ENCODE measurements at regions not wholly inside any gene's neighbourhood (a gene's known extent, or its start where the extent isn't known, plus 50 kb on each side); places are given as distances from the start of the nearest gene placed in this dataset.

DNA sequence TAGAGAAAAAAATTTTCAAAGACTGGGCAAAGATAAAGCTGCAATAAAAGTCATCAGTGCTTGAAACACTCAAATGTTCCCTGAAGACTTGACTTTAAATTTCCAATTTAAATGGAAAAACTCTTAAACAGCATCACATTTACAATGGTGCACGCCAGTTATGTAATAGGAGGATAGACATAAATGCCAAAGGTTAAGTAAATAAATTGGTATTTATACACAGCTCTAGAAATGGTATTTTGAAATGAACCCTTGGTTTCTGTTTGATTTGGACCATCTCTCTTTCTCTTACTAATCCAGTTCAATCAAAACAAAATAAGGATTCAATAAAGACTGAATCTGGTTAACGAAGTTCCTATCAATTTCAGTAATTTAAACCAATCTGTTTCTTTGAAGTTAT, 272.6 kb downstream of the GPM6A start:
- Histone ChIP-seq H3K9me3 (ENCODE audit: insufficient read depth, low read depth, low read length) (no peaks in the 10 kb centered on the region), H3K4me1 (ENCODE audit: insufficient read depth, low read length) (no peaks in the 10 kb centered on the region), H3K4me3 (ENCODE audit: low read length) (no peak overlapping the region), H3K27me3 (ENCODE audit: insufficient read depth, low read length) (no peaks in the 10 kb centered on the region), H3K9ac (ENCODE audit: low read depth, low read length) (no peak overlapping the region), H3K36me3 (ENCODE audit: insufficient read depth, low read length) (no peaks in the 10 kb centered on the region), H3K27ac (ENCODE audit: low read depth, low read length) (no peak overlapping the region)
- 88% methylated on average over 1 of the region's 2 CpGs for WGBS

DNA sequence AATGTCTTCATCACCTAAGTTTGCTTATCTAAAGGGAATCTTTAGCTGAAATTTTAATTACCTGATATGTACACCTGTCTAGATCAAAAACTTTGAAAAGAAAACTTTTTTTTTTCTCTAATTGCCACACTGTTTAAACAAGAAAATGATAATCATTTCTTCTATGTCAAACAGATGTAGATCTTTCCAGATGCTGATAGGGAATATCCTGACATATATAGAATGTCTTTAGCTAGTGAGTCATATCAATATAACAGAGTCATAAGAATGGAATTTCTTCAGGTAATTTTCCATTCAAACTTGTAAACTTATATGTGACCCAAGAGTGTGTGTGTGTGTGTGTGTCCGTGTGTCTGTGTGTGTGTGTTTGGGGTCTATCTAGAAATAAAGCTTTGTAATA, 271.9 kb downstream of the GPM6A start:
- Histone ChIP-seq H3K27me3 (ENCODE audit: insufficient read depth, low read length) (no peaks in the 10 kb centered on the region), H3K4me3 (ENCODE audit: low read length) (no peak overlapping the region), H3K9me3 (ENCODE audit: insufficient read depth, low read depth, low read length) (no peaks in the 10 kb centered on the region), H3K9ac (ENCODE audit: low read depth, low read length) (no peak overlapping the region), H3K4me1 (ENCODE audit: insufficient read depth, low read length) (no peaks in the 10 kb centered on the region), H3K27ac (ENCODE audit: low read depth, low read length) (no peak overlapping the region), H3K36me3 (ENCODE audit: insufficient read depth, low read length) (no peaks in the 10 kb centered on the region)
- WGBS, result no CpG with 5 or more reads among the region's 1 CpG

DNA sequence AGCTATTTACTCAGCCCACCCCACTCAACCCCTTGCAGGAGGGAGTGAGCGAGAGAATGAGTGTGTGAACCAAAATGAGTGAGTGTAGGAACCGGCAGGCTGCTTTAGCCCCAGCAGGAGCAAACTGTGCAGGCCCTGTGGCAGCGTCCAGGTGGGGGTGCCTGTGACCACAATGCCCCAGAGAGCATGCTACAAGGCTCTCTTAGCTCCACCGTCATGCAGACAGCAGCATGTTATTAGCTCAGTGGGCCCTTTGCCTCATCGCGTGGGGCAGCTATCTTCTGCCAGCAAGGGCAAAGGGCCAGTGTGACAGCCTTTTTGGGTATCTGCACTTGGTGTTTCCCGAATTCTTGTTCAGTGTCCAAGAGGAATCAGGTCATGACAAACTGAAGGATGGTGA, 271.3 kb downstream of the GPM6A start:
- Histone ChIP-seq H3K4me3 (ENCODE audit: low read length) (no peak overlapping the region), H3K27ac (ENCODE audit: low read depth, low read length) (no peak overlapping the region), H3K4me1 (ENCODE audit: insufficient read depth, low read length) (no peaks in the 10 kb centered on the region), H3K27me3 (ENCODE audit: insufficient read depth, low read length) (no peaks in the 10 kb centered on the region), H3K36me3 (ENCODE audit: insufficient read depth, low read length) (no peaks in the 10 kb centered on the region), H3K9me3 (ENCODE audit: insufficient read depth, low read depth, low read length) (no peaks in the 10 kb centered on the region), H3K9ac (ENCODE audit: low read depth, low read length) (no peak overlapping the region)
- WGBS, result 91% methylated on average over 7 of the region's 7 CpGs

DNA sequence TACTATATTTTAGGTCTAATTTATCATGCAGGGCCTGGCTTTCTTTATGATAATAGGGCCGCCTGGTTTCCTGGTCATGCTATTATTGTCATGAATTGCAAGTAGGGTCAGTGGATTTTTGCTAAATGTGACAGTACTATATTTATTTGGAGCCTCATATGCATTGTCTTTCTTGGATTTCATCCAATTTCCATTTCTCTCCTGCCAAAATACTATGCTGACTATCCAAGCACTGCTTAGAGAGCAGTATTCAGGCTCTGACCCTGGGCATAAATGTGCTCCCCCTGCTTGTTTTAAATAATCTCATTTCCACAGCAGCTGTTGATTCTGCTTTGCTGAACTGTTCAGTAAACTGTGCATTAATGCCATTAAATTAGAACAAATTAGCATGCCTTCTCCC, 269.3 kb downstream of the GPM6A start:
- WGBS, result 95% methylated on average over 1 of the region's 1 CpG

DNA sequence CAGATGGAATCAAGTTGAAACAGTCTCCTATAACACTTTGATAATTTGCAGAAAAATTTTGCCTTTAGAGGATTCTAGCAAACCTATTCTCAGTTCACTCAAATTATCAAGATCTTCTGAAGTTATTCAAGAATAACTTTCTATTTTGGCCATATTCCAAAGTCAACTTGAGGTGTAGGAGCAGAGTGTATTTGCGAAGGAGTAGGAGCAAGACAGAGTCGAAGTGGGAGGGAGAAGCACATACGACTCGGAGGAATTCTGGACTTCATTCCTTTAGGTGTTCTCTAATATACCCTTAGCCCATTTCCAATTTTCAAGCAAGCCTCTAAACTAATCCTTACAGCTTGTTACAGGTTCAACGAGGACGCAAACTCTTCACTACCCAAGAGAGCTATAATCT, 252.9 kb downstream of the GPM6A start:
- no peaks in the 10 kb centered on the region for H3K27me3 ChIP-seq (ENCODE audit: insufficient read depth, low read length)
- H3K4me3 ChIP-seq (ENCODE audit: low read length), result no peak overlapping the region
- H3K4me1 ChIP-seq (ENCODE audit: insufficient read depth, low read length), result peaks cover 3% of the 10 kb centered on the region; the same call in 1 of the 2 replicates
- 92% methylated on average over 6 of the region's 6 CpGs for WGBS
- no peak overlapping the region for H3K9ac ChIP-seq (ENCODE audit: low read depth, low read length)
- H3K9me3 ChIP-seq (ENCODE audit: insufficient read depth, low read depth, low read length), result no peaks in the 10 kb centered on the region
- H3K36me3 ChIP-seq (ENCODE audit: insufficient read depth, low read length), result no peaks in the 10 kb centered on the region
- no peak overlapping the region for H3K27ac ChIP-seq (ENCODE audit: low read depth, low read length)

More for the DNA sequence above, 269.3 kb downstream of the GPM6A start:
- Histone ChIP-seq H3K9ac (ENCODE audit: low read depth, low read length) (no peak overlapping the region), H3K27ac (ENCODE audit: low read depth, low read length) (no peak overlapping the region), H3K4me3 (ENCODE audit: low read length) (no peak overlapping the region), H3K4me1 (ENCODE audit: insufficient read depth, low read length) (no peaks in the 10 kb centered on the region), H3K36me3 (ENCODE audit: insufficient read depth, low read length) (no peaks in the 10 kb centered on the region), H3K27me3 (ENCODE audit: insufficient read depth, low read length) (no peaks in the 10 kb centered on the region), H3K9me3 (ENCODE audit: insufficient read depth, low read depth, low read length) (no peaks in the 10 kb centered on the region)

DNA sequence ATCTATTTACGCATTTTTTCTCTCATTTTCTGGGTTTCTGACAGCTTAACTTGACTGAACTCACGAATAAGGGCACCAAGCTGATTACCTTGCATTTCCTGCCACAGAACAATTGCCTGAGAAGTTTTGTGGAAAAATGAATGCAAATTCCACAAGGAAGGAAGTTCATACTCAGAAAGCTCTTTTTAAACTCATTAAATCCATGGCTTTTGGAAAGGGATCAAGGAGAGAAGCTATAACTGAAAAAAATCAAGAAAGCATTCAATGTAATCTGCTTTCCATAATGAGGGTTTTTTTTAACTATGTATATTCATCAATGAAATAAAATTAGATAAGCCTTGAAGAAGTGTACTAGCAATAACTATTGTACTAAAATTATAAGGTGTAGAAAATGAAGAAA, 252.5 kb downstream of the GPM6A start:
- Histone ChIP-seq H3K9ac (ENCODE audit: low read depth, low read length) (no peak overlapping the region), H3K9me3 (ENCODE audit: insufficient read depth, low read depth, low read length) (no peaks in the 10 kb centered on the region), H3K36me3 (ENCODE audit: insufficient read depth, low read length) (no peaks in the 10 kb centered on the region), H3K4me1 (ENCODE audit: insufficient read depth, low read length) (peaks cover 3% of the 10 kb centered on the region; the same call in 1 of the 2 replicates), H3K27ac (ENCODE audit: low read depth, low read length) (no peak overlapping the region), H3K4me3 (ENCODE audit: low read length) (no peak overlapping the region), H3K27me3 (ENCODE audit: insufficient read depth, low read length) (no peaks in the 10 kb centered on the region)
- 83% methylated on average over 2 of the region's 2 CpGs for WGBS

DNA sequence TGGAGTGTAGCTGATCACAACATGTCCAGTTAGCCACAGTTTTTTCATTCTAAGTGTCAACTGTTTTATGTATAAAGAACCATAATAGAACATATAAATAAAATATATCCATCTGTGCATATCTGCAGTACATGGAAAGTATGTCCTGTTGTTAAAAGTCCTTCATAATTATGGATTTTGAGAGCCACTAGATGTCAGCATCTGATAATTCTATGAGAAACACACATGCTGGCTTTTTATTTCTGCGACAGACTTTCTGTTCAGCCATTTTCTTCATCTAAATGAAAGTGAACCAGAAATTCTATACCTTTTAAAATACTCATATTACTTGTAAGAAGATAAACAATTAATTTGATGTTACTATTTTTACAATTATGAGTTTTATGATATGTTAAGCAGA, 251.5 kb downstream of the GPM6A start:
- H3K9me3 ChIP-seq (ENCODE audit: insufficient read depth, low read depth, low read length), result no peaks in the 10 kb centered on the region
- H3K9ac ChIP-seq (ENCODE audit: low read depth, low read length), result no peak overlapping the region
- H3K4me1 ChIP-seq (ENCODE audit: insufficient read depth, low read length), result peaks cover 3% of the 10 kb centered on the region; the same call in 1 of the 2 replicates
- no peaks in the 10 kb centered on the region for H3K27me3 ChIP-seq (ENCODE audit: insufficient read depth, low read length)
- no peak overlapping the region for H3K4me3 ChIP-seq (ENCODE audit: low read length)
- H3K36me3 ChIP-seq (ENCODE audit: insufficient read depth, low read length), result no peaks in the 10 kb centered on the region
- H3K27ac ChIP-seq (ENCODE audit: low read depth, low read length), result no peak overlapping the region
- 86% methylated on average over 1 of the region's 1 CpG for WGBS

DNA sequence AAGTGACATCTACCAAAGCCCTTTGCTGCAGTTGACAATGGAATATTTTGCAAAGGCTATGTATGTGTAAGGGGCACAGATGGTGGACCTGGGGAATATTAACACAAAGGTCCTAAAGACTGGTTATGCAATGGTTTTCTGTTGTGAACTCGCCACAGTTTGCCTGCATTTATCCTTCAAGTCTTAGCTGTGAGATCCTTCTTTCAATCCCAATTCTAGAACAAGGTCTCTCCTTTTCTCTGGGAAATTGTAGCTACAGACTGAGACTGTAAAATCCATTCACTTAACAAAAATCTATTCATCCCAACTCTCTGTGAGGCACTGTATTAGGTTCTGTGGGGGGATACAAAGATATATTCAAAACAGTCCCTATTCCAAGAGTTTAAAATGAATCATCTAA, 250.4 kb downstream of the GPM6A start:
- no peak overlapping the region for H3K9ac ChIP-seq (ENCODE audit: low read depth, low read length)
- 89% methylated on average over 1 of the region's 1 CpG for WGBS
- H3K9me3 ChIP-seq (ENCODE audit: insufficient read depth, low read depth, low read length), result no peaks in the 10 kb centered on the region
- no peak overlapping the region for H3K4me3 ChIP-seq (ENCODE audit: low read length)
- H3K36me3 ChIP-seq (ENCODE audit: insufficient read depth, low read length), result no peaks in the 10 kb centered on the region
- no peaks in the 10 kb centered on the region for H3K27me3 ChIP-seq (ENCODE audit: insufficient read depth, low read length)
- no peak overlapping the region for H3K27ac ChIP-seq (ENCODE audit: low read depth, low read length)
- H3K4me1 ChIP-seq (ENCODE audit: insufficient read depth, low read length), result peaks cover 3% of the 10 kb centered on the region; the same call in 1 of the 2 replicates

DNA sequence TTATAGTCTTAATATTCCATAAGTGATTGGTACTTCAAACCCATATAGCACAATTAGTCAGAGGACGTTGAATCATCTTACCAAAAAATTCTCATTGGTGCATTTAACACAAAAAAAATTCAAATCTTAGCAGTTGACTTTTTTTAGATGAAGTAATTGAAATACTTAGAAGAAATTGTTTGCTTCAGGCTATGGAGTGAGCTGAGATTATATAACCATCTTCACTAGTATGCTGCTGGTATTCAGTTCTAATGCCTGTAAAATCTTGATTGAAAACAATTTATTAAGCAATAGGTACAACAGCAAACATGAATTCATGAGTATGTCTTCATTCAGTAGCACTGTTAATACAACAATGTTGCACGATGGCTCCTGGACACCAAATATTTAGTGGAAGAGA, 250.0 kb downstream of the GPM6A start:
- Histone ChIP-seq H3K4me1 (ENCODE audit: insufficient read depth, low read length) (peaks cover 3% of the 10 kb centered on the region; the same call in 1 of the 2 replicates), H3K9ac (ENCODE audit: low read depth, low read length) (no peak overlapping the region), H3K4me3 (ENCODE audit: low read length) (no peak overlapping the region), H3K27ac (ENCODE audit: low read depth, low read length) (no peak overlapping the region), H3K36me3 (ENCODE audit: insufficient read depth, low read length) (no peaks in the 10 kb centered on the region), H3K27me3 (ENCODE audit: insufficient read depth, low read length) (no peaks in the 10 kb centered on the region), H3K9me3 (ENCODE audit: insufficient read depth, low read depth, low read length) (no peaks in the 10 kb centered on the region)
- WGBS, result 50% methylated on average over 2 of the region's 2 CpGs

DNA sequence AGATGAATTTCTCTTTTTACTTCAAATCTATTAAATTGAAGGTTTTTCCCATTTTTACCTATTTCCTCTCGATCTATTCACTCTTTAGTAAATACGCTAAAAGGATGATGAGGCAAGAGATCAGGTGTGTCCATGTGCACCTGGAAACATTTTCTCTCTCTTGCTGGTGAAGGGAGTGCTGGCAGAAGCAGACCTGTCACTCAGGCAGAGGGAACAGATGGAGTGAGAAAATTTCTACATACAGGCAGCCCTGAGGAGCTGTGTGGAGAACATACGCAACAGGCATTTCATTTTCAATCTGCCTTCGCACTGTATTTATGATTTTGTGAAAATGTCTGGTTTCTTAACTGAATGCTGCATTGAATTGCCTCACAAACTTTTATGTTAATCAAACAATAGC, 249.5 kb downstream of the GPM6A start:
- H3K4me1 ChIP-seq (ENCODE audit: insufficient read depth, low read length), result peaks cover 3% of the 10 kb centered on the region; the same call in 1 of the 2 replicates

More for the DNA sequence above, 249.5 kb downstream of the GPM6A start:
- H3K36me3 ChIP-seq (ENCODE audit: insufficient read depth, low read length), result no peaks in the 10 kb centered on the region
- H3K9me3 ChIP-seq (ENCODE audit: insufficient read depth, low read depth, low read length), result no peaks in the 10 kb centered on the region
- no peak overlapping the region for H3K27ac ChIP-seq (ENCODE audit: low read depth, low read length)
- no peak overlapping the region for H3K4me3 ChIP-seq (ENCODE audit: low read length)
- H3K27me3 ChIP-seq (ENCODE audit: insufficient read depth, low read length), result no peaks in the 10 kb centered on the region
- H3K9ac ChIP-seq (ENCODE audit: low read depth, low read length), result no peak overlapping the region
- 96% methylated on average over 4 of the region's 4 CpGs for WGBS

Data from HUES64 (cell line).